Stimulated activated memory B cell treated with anti-CD40 and anti-IgM and Interleukin-4, amounts not matched to agents 10 μg/mL and 1 μg/mL and 100 μg/mL, for 72 hours (primary cell): ENCODE measurements at regions not wholly inside any gene's neighbourhood (a gene's known extent, or its start where the extent isn't known, plus 50 kb on each side); places are given as distances from the start of the nearest gene placed in this dataset.

Experiments
- ATAC-seq: fragments of 150-1000 bp; cut with Tn5 transposase; 2 replicates; pipeline ENCODE4 v1.10.0; 2021
- H3K27ac Mint-ChIP-seq: one replicate; pipeline ENCODE4 v1.8.0; 2022; ENCODE audit warnings: mild to moderate bottlenecking, mixed read lengths
- H3K27me3 Mint-ChIP-seq: one replicate; pipeline ENCODE4 v1.8.0; 2022; ENCODE audit warnings: mixed read lengths
- H3K36me3 Mint-ChIP-seq: one replicate; pipeline ENCODE4 v1.8.0; 2022; ENCODE audit warnings: mixed read lengths
- H3K4me1 Mint-ChIP-seq: one replicate; pipeline ENCODE4 v1.8.0; 2022; ENCODE audit warnings: mixed read lengths
- H3K4me3 Mint-ChIP-seq: one replicate; pipeline ENCODE4 v1.8.0; 2022; ENCODE audit warnings: mild to moderate bottlenecking, moderate library complexity, mixed read lengths
- H3K9me3 Mint-ChIP-seq: one replicate; pipeline ENCODE4 v1.8.0; 2022; ENCODE audit warnings: mixed read lengths

DNA sequence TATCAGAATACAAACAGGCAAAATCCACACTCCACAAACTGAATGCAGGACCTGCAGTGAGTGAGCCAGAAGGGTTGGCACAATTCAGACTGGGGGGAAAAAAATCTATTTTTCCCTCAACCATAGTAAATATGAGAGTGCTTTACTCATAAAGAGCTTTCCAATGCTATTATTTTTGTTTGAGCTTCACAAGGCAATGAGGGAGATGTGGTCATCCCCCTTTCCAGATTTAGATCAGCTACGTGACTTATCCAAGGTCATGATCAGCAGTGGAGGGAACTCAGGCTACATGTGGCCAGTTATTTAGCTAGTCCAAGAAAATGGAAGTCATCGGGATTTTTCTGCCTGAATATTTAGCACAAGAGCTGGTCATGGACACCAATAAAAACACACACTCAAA is 120.4 kb upstream of the KLF7 start:
- no peak for ATAC-seq
- Mint-ChIP-seq H3K27ac (peak overlapping the region; percentile 8), H3K27me3 (no peaks in the 10 kb centered on the region), H3K36me3 (no peaks in the 10 kb centered on the region), H3K4me1 (peaks cover 27% of the 10 kb centered on the region), H3K9me3 (no peaks in the 10 kb centered on the region), H3K4me3 (no peak overlapping the region)

GRCh38 chr2:207288628-207289027 is 122.9 kb upstream of the KLF7 start:
- H3K27me3 Mint-ChIP-seq, result no peaks in the 10 kb centered on the region

DNA sequence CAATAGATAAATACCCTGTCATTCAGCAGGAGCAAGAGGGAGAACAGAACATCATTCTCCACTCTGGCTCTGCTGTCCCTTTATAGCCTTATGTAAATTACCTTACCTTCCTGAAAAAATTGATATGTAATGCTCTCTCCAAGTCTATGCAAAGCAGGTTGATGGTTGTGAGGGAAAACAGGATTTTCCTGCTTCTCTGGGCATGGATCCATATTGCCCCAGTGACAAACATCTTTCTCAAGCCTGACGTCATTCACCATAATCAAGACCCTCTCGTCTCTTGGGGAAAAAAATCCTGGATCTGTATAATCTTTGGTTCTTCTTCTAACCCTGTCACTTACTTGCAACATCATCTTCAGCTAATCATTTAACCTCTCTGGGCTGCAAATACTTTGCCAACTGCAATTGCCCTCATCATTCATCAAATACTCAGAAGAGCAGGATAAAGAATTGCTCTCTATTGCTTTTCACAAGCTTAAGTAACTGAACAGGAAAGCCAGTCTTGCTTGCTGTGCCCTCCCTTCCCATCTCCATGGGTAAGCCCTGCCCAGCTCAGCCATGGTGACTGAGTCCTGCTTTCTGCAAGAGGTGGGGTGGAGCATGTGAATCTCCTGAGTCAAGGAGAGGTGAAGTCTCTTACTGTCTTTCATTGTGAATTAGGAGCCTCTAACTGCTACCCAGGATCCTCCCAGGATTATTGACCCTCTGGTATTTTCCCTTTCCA is 123.7 kb upstream of the KLF7 start:
- Mint-ChIP-seq H3K27ac (peak overlapping the region; percentile 43), H3K27me3 (no peaks in the 10 kb centered on the region), H3K36me3 (no peaks in the 10 kb centered on the region), H3K9me3 (no peaks in the 10 kb centered on the region), H3K4me1 (peaks cover 28% of the 10 kb centered on the region), H3K4me3 (no peak overlapping the region)
- ATAC-seq, result no peak

More at GRCh38 chr2:207288628-207289027, 122.9 kb upstream of the KLF7 start:
- peak; percentile 81 for ATAC-seq
- H3K27ac Mint-ChIP-seq, result peak overlapping the region; percentile 43
- no peaks in the 10 kb centered on the region for H3K9me3 Mint-ChIP-seq
- H3K4me1 Mint-ChIP-seq, result peaks cover 28% of the 10 kb centered on the region
- no peak overlapping the region for H3K4me3 Mint-ChIP-seq
- no peaks in the 10 kb centered on the region for H3K36me3 Mint-ChIP-seq

DNA sequence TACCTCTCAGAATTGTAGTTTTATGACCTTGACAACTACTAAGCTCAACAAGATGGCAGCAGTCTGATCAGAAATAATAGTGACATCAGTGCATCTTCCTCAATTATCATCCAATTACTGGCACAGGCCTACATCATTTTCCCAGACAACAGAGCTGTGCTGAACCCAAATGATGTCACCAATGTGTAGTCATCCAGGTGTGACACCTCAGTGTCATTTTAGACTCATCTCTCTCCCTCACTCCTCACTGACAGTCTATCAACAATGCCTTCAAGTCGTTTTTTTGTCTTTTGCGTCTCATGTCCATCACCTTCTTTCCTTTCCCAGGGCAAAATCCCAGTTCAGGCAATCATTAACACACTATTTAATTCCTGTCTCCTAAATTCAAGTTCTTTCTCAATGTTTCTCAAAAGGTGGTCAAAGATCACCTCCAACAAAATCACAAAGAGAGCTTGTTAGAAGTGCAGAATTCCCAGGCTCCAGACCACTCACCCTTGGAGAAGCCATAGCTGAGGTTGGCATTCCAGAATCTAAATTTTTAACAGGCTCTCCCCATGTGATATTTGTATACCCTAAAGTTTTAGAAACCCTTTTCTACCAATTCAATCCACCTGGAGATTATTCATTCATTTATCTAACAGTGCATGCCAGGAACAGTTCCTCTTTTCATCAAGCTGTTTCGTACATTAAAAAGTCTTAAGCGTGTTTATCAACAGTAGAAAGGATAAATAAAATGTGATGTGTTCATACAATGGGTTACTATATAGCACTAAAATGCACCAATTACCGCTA is 125.3 kb upstream of the KLF7 start:
- peaks cover 28% of the 10 kb centered on the region for H3K4me1 Mint-ChIP-seq
- no peaks in the 10 kb centered on the region for H3K27me3 Mint-ChIP-seq
- H3K9me3 Mint-ChIP-seq, result no peaks in the 10 kb centered on the region
- peak; percentile 59 for ATAC-seq
- no peaks in the 10 kb centered on the region for H3K36me3 Mint-ChIP-seq
- H3K4me3 Mint-ChIP-seq, result no peak overlapping the region
- peak overlapping the region; percentile 48 for H3K27ac Mint-ChIP-seq

- no peaks in the 10 kb centered on the region for H3K9me3 Mint-ChIP-seq
- peak; percentile 52 for ATAC-seq
These were observed 126.0 kb upstream of the KLF7 start for GRCh38 chr2:207291625-207292252.

DNA sequence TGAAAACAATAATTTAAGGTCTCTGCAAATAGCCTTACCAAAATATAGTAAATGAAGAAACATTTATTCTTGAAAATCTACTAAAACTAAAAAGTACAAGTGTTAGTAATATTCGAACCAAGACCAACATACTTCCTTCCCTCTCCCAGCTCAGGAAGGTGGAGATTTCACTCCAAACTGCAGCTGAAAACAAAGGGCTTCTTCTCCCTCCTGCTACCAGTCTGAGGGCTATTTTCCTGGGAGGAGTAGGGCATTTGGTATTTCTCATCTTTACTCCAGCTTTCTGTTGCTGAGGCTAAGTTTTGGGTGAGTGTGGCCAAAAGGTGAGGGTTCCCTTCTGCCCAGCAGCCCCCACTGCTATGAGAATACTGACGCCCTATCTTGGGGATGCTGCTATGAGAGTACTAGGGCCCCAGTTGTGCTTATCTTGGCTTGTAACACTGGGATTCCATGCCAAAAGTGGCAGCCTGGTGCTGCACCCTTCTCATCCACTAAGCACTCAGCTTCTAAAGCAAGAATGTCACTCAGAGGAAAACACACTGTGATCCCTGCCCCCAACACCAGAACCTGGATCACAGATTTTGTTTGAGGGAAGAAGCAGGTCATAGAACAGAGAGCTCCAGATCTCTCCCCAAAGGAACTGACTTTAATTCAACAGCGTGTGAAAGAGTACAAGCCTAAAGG is 130.7 kb upstream of the KLF7 start:
- H3K4me1 Mint-ChIP-seq, result peaks cover 8% of the 10 kb centered on the region
- no peak for ATAC-seq
- peaks cover 28% of the 10 kb centered on the region for H3K36me3 Mint-ChIP-seq
- H3K27me3 Mint-ChIP-seq, result no peaks in the 10 kb centered on the region
- H3K9me3 Mint-ChIP-seq, result peaks cover 7% of the 10 kb centered on the region
- H3K4me3 Mint-ChIP-seq, result no peak overlapping the region
- H3K27ac Mint-ChIP-seq, result no peak overlapping the region

More at GRCh38 chr2:207291625-207292252, 126.0 kb upstream of the KLF7 start:
- Mint-ChIP-seq H3K27me3 (no peaks in the 10 kb centered on the region), H3K4me1 (peaks cover 28% of the 10 kb centered on the region), H3K36me3 (peaks cover 2% of the 10 kb centered on the region), H3K4me3 (no peak overlapping the region), H3K27ac (peak overlapping the region; percentile 48)

DNA sequence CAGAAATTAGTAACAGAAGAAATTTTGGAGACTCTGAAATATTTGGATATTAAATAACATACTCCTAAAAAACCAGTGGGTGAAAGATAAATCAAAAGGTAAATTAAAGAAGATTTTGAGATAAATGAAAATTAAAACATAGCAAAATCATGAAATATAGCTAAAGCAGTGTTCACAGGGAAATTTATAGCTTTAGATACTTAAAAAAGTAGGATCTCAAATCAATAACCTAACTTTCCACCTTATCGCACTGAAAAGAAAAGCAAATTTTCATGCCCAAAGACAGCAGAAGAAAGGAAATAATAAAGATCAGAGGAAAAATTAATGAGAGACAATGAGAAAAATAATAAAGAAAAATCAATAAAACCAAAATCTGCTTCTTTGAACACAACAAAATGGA is 135.1 kb upstream of the KLF7 start:
- Mint-ChIP-seq H3K36me3 (peaks cover 28% of the 10 kb centered on the region), H3K27ac (no peak overlapping the region), H3K27me3 (no peaks in the 10 kb centered on the region), H3K9me3 (peaks cover 7% of the 10 kb centered on the region), H3K4me1 (no peaks in the 10 kb centered on the region), H3K4me3 (no peak overlapping the region)
- no peak for ATAC-seq

DNA sequence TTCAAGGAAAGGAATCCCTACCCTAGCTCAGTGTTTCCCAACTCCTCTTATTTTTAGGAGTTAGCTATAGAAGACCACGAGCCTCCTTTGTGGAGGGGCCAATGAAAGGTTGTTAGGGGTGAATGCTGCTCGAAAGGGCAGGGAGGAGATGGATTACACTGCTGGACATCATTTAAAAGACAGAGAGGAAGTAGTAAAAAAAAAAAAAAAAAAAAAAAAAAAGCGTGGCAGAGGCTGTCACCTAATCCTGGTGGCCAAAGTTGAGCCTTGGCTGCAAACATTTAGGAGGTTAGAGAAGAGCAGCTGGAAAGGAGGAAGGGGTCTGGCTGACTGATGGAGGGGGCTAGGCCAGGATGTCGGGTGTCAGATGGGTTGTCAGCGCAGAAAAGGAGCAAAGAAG is 139.0 kb upstream of the KLF7 start:
- no peaks in the 10 kb centered on the region for H3K4me1 Mint-ChIP-seq
- H3K4me3 Mint-ChIP-seq, result no peak overlapping the region
- ATAC-seq, result no peak
- peaks cover 5% of the 10 kb centered on the region for H3K9me3 Mint-ChIP-seq
- H3K36me3 Mint-ChIP-seq, result peaks cover 13% of the 10 kb centered on the region
- no peaks in the 10 kb centered on the region for H3K27me3 Mint-ChIP-seq
- H3K27ac Mint-ChIP-seq, result no peak overlapping the region

DNA sequence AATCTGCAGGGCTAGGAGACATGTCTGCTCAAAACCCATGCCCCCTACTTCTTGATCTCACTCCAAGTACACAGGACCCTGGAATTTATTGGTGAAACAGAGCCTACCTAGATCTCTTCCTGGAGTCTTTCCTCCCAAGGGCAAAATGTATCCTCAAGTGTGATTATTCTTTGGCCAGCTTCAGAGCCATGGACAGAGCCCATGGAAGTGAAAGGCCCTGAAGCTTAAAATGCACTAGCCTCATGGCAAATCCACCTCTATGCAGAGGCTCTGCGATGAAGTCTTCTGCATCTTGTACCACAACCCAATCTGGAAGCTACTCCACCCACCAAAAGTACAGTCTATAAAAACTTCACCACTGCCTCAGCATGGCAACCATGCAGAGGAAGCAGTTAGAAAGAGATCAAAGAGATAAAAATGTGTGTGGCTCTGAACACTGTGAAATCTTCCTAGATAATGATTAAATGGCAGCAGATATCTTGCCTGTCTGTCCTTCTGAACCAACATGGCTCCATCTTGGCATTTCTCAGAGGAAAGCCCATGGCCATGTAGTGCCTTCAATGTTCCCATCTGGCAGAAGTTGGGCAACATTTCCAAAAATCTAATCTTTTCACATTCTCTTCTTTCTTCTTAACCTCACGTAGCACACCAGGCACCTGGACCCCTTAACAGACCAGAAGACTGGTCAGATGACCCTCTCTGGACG is 142.9 kb upstream of the KLF7 start:
- Mint-ChIP-seq H3K4me1 (peaks cover 12% of the 10 kb centered on the region), H3K27ac (no peak overlapping the region), H3K9me3 (no peaks in the 10 kb centered on the region), H3K27me3 (no peaks in the 10 kb centered on the region), H3K4me3 (no peak overlapping the region), H3K36me3 (no peaks in the 10 kb centered on the region)
- ATAC-seq, result no peak

DNA sequence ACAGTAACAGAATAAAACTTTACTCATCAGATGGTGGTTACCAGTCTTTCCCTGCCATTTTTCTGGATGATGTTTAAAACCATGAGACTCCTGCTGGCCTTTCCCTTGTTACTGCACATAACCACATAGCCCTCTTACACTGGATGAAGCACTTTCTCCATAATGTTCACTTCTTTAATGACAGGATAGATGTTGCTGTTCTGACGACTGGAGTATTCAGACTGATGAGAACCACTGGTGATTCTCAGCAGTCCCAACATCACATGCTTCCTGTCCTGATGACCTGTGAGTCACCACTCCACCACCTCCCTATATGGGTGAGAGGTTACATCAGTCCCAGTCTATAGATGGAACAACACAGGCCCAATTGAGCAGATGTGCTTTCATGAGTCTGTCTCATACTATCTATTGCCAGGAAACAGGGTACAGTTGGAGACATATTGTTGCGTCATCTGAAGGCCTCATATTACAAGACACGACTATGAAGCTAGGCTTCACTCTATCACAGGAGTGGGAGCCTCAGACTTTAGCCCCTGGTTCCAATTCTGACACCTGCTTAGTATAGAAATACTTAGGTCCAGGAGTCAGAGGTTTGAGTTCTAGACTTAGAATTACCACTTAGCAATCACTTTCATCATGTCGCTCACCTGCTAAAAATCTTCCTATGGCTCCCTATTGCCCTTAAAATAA is 145.7 kb upstream of the KLF7 start:
- peaks cover 12% of the 10 kb centered on the region for H3K4me1 Mint-ChIP-seq
- H3K4me3 Mint-ChIP-seq, result no peak overlapping the region
- peak; percentile 77 for ATAC-seq
- peak overlapping the region; percentile 50 for H3K27ac Mint-ChIP-seq
- no peaks in the 10 kb centered on the region for H3K9me3 Mint-ChIP-seq
- no peaks in the 10 kb centered on the region for H3K27me3 Mint-ChIP-seq
- no peaks in the 10 kb centered on the region for H3K36me3 Mint-ChIP-seq

DNA sequence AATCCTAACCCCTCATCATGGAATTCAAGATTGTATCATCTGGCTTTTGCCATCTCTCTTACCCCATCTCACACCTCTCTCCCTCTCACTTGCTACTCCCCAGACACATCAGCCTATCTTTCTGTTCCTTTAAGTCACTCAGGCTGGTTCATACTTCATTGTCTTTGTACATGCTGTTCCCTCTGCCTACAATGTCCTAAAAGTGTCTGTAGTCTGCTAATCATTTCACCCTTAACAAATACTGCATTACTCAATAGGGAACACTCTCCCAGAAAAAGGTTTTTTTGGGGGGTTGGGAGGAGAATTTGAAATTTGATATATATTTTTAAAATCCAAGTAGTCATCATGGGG is 146.2 kb upstream of the KLF7 start:
- Mint-ChIP-seq H3K4me3 (no peak overlapping the region), H3K36me3 (no peaks in the 10 kb centered on the region), H3K4me1 (peaks cover 12% of the 10 kb centered on the region), H3K27ac (no peak overlapping the region), H3K9me3 (no peaks in the 10 kb centered on the region), H3K27me3 (no peaks in the 10 kb centered on the region)
- ATAC-seq, result no peak

- Mint-ChIP-seq H3K4me3 (no peak overlapping the region), H3K27me3 (no peaks in the 10 kb centered on the region), H3K9me3 (no peaks in the 10 kb centered on the region), H3K27ac (no peak overlapping the region), H3K4me1 (peaks cover 12% of the 10 kb centered on the region), H3K36me3 (no peaks in the 10 kb centered on the region)
- ATAC-seq, result no peak
These were observed 148.2 kb upstream of the KLF7 start for GRCh38 chr2:207313947-207314346.

- Mint-ChIP-seq H3K9me3 (no peaks in the 10 kb centered on the region), H3K27me3 (no peaks in the 10 kb centered on the region), H3K4me1 (peaks cover 17% of the 10 kb centered on the region), H3K4me3 (no peak overlapping the region), H3K27ac (no peak overlapping the region), H3K36me3 (no peaks in the 10 kb centered on the region)
- no peak for ATAC-seq
These were observed 149.4 kb upstream of the KLF7 start for GRCh38 chr2:207315131-207315530.

DNA sequence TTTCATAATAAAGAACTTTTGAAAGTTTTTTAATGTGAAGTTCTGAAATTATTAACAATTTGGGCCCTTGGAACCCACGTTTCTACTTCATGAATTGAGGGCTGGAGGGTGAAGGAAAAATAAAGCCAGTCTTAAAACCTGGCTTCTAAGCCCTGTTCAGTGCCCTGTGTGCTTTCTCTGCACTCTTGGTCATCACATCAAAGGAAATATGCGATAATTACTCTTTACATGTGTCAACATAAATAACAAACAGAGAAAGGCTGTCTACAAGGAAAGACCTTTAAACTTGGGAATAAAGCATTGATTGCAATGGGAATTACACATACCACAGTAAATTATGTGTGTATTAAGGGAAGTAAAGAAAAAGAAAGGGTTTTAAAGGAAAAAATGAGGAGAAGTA is 150.7 kb upstream of the KLF7 start:
- no peak overlapping the region for H3K4me3 Mint-ChIP-seq
- no peaks in the 10 kb centered on the region for H3K36me3 Mint-ChIP-seq
- no peaks in the 10 kb centered on the region for H3K27me3 Mint-ChIP-seq
- no peak overlapping the region for H3K27ac Mint-ChIP-seq
- no peak for ATAC-seq
- H3K4me1 Mint-ChIP-seq, result peaks cover 17% of the 10 kb centered on the region
- no peaks in the 10 kb centered on the region for H3K9me3 Mint-ChIP-seq
